ENCODE measurements at regions not wholly inside any gene's neighbourhood (a gene's known extent, or its start where the extent isn't known, plus 50 kb on each side); places are given as distances from the start of the nearest gene placed in this dataset.

- no peak overlapping the region for H3K9ac ChIP-seq (ENCODE audit: extremely low read depth, insufficient read length, low read length)
- Mint-ChIP-seq H3K4me1 (no peaks in the 10 kb centered on the region), H3K36me3 (ENCODE audit: insufficient read depth in 1 of 3, low read depth in 3 of 3) (peaks cover 0 to 1% (median 0%) of the 10 kb centered on the region in 3 experiments; a peak in 1 of 7 replicates), H3K27ac (no peak overlapping the region), H3K9me3 (no peaks in the 10 kb centered on the region), H3K4me3 (no peak overlapping the region), H3K27me3 (ENCODE audit: low read depth) (peaks cover 4% of the 10 kb centered on the region)
- no peaks in the 10 kb centered on the region for H3K23me2 ChIP-seq (ENCODE audit: insufficient read length, low read depth, low read length, poor library complexity, severe bottlenecking)
- H2BK120ac ChIP-seq (ENCODE audit: low read depth, low read length, poor library complexity, severe bottlenecking) = no peak overlapping the region
- no peak overlapping the region for H2AFZ ChIP-seq (ENCODE audit: low read length)
- no peaks in the 10 kb centered on the region for H4K20me1 ChIP-seq (ENCODE audit: control insufficient read depth, insufficient read depth, insufficient read length)
- no peak overlapping the region for H3K23ac ChIP-seq (ENCODE audit: insufficient read length, low read depth, low read length)
- no peak overlapping the region for H2BK12ac ChIP-seq (ENCODE audit: insufficient read length, low read depth, low read length)
- no peak overlapping the region for H2BK20ac ChIP-seq (ENCODE audit: low read depth, low read length, poor library complexity, severe bottlenecking)
- H2BK5ac ChIP-seq (ENCODE audit: insufficient read length, low read length) = no peak overlapping the region
- H2AK5ac ChIP-seq (ENCODE audit: insufficient read length, low read length) = no peak overlapping the region
- WGBS (ENCODE audit: extremely low coverage, insufficient read length, low lambda C conversion rate) = no CpG with 5 or more reads among the region's 6 CpGs
- H2BK15ac ChIP-seq (ENCODE audit: low read depth, low read length) = no peak overlapping the region
- H3K9me3 ChIP-seq (ENCODE audit: control insufficient read depth, low read depth, low read length) = no peaks in the 10 kb centered on the region
- no peak overlapping the region for H3K14ac ChIP-seq (ENCODE audit: insufficient read depth, low read length)
- TF ChIP-seq CTCF (conservative IDR thresholded peaks at IDR 0.05) = no peak
- DNase-seq = peak; percentile 18
- no peak overlapping the region for H4K91ac ChIP-seq (ENCODE audit: insufficient read length, low read depth, low read length)
- H3K18ac ChIP-seq (ENCODE audit: insufficient read length, low read depth, low read length) = no peak overlapping the region
- H3K56ac ChIP-seq (ENCODE audit: insufficient read length, low read depth, low read length) = no peak overlapping the region
- no peaks in the 10 kb centered on the region for H3K79me1 ChIP-seq (ENCODE audit: insufficient read depth, low read depth, low read length, poor library complexity, severe bottlenecking)
- H4K5ac ChIP-seq (ENCODE audit: insufficient read length, low read depth, low read length) = no peak overlapping the region
- no peak overlapping the region for H4K8ac ChIP-seq (replicated peaks; ENCODE audit: insufficient read length, low read depth, low read length)
- no peak overlapping the region for H3K4ac ChIP-seq (ENCODE audit: low read depth, low read length)
- no peaks in the 10 kb centered on the region for H3K4me1 ChIP-seq (ENCODE audit: insufficient read depth, low read length)
- H3K27ac ChIP-seq (ENCODE audit: insufficient read length, low read depth, low read length) = no peak overlapping the region
- no peak overlapping the region for H3T11ph ChIP-seq (ENCODE audit: low read length)
- no peaks in the 10 kb centered on the region for H3K27me3 ChIP-seq (ENCODE audit: insufficient read depth, low read length)
- no peaks in the 10 kb centered on the region for H3K79me2 ChIP-seq (ENCODE audit: insufficient read depth, low read length)
- H3K4me2 ChIP-seq (ENCODE audit: insufficient read depth, insufficient read length, low read length) = no peak overlapping the region
Measured at GRCh38 chr17:5874486-5874885, 195.7 kb upstream of the WSCD1 start.
